ENCODE measurements at regions not wholly inside any gene's neighbourhood (a gene's known extent, or its start where the extent isn't known, plus 50 kb on each side); places are given as distances from the start of the nearest gene placed in this dataset.

GRCh38 chr18:72637721-72638120 lies 93.6 kb upstream of the CBLN2 start:
- no TSS peak for BruUV-seq (replicated peaks)
- H2AFZ ChIP-seq (ENCODE audit: control insufficient read depth, low read depth, low read length), result no peak overlapping the region
- DNase-seq (ENCODE audit: low read depth, low spot score) (no peak), ATAC-seq (no peak), FAIRE-seq (no peak)
- in situ Hi-C loops (cut with MboI) (no loop called here), intact Hi-C loops (cut with micrococcal nuclease; ENCODE audit: unreplicated experiment) (no loop called here)
- H3K79me2 ChIP-seq (ENCODE audit: control insufficient read depth, insufficient read depth, low read length), result no peaks in the 10 kb centered on the region
- no peaks in the 10 kb centered on the region for H3K9me3 ChIP-seq (replicated peaks; ENCODE audit: control insufficient read depth, insufficient read depth, low read length)
- no peak overlapping the region for H3K4me2 ChIP-seq (ENCODE audit: control insufficient read depth, insufficient read depth)
- no peak overlapping the region for H3K4me3 ChIP-seq
- ChIA-PET RAD21 (ENCODE audit: unreplicated experiment) (interaction anchor here (1.4 kb wide), 1 partner anchor 36 kb away, joined by 6 read pairs; no protein-coding TSS in a partner anchor), CTCF (interaction anchor here (1.4 to 2.7 kb wide), 2 partner anchors 35 to 43 kb away, joined by 3 to 15 read pairs; no protein-coding TSS in a partner anchor), POLR2A (interaction anchor here (0.6 kb wide), 1 partner anchor 17 kb away, joined by 3 read pairs; no protein-coding TSS in a partner anchor), SMC1A (ENCODE audit: uncharacterized antibody, unreplicated experiment) (interaction anchor here (1.0 kb wide), 1 partner anchor 14 kb away, joined by 4 read pairs; no protein-coding TSS in a partner anchor)
- H3K4me1 ChIP-seq (ENCODE audit: control insufficient read depth, insufficient read depth, low read length), result no peaks in the 10 kb centered on the region
- no peak overlapping the region for H3K9ac ChIP-seq (ENCODE audit: control insufficient read depth, insufficient read depth, low read length)
- no peaks in the 10 kb centered on the region for H4K20me1 ChIP-seq (ENCODE audit: control insufficient read depth, insufficient read depth)
- no peaks in the 10 kb centered on the region for H3K36me3 ChIP-seq (ENCODE audit: control insufficient read depth in 2 of 2, insufficient read depth in 2 of 2, low read length in 1 of 2)
- no peaks in the 10 kb centered on the region for H3K27me3 ChIP-seq (replicated peaks in 1 of 2; ENCODE audit: control insufficient read depth in 2 of 2, insufficient read depth in 2 of 2, low read length in 1 of 2)
- H3K27ac ChIP-seq (ENCODE audit: control insufficient read depth, insufficient read depth), result no peak overlapping the region
- WGBS (ENCODE audit: insufficient coverage, insufficient replicate concordance, low lambda C conversion rate, missing lambda C conversion rate), result 46% methylated on average over 10 of the region's 10 CpGs
- no peak for TF ChIP-seq ASH2L (IDR thresholded peaks at IDR 0.05; ENCODE audit: borderline replicate concordance, low read depth)
- no peak for TF ChIP-seq SMAD5 (IDR thresholded peaks at IDR 0.05; ENCODE audit: low read depth)
- TF ChIP-seq IRF3 (IDR thresholded peaks at IDR 0.05), result no peak
- TF ChIP-seq PAX5 (IDR thresholded peaks at IDR 0.05; ENCODE audit: borderline replicate concordance, low read depth, low read length), result no peak
- no peak for TF ChIP-seq YBX1 (IDR thresholded peaks at IDR 0.05)
- TF ChIP-seq NFIC (IDR thresholded peaks at IDR 0.05; ENCODE audit: low read depth, low read length), result no peak
- no peak for TF ChIP-seq NR2C2 (IDR thresholded peaks at IDR 0.05; ENCODE audit: borderline replicate concordance, control insufficient read depth, insufficient read length, low read depth)
- no peak for TF ChIP-seq WRNIP1 (IDR thresholded peaks at IDR 0.05; ENCODE audit: borderline replicate concordance, low read depth, low read length)
- TF ChIP-seq ELK1 (IDR thresholded peaks at IDR 0.05; ENCODE audit: low read depth, low read length), result no peak
- no peak for TF ChIP-seq RELB (IDR thresholded peaks at IDR 0.05; ENCODE audit: low read depth)
- TF ChIP-seq CEBPZ (IDR thresholded peaks at IDR 0.05; ENCODE audit: low read depth, low read length), result no peak
- no peak for TF ChIP-seq RFX5 (IDR thresholded peaks at IDR 0.05; ENCODE audit: low read depth, low read length)
- TF ChIP-seq BCL3 (IDR thresholded peaks at IDR 0.05; ENCODE audit: borderline replicate concordance, insufficient read depth, low read depth, low read length, poor library complexity, severe bottlenecking), result no peak
- TF ChIP-seq ZNF384 (IDR thresholded peaks at IDR 0.05; ENCODE audit: borderline replicate concordance, low read depth, low read length), result no peak
- TF ChIP-seq SPI1 (IDR thresholded peaks at IDR 0.05; ENCODE audit: borderline replicate concordance, insufficient read depth, low read depth, low read length), result no peak
- no peak for TF ChIP-seq SIX5 (IDR thresholded peaks at IDR 0.05; ENCODE audit: low read depth, low read length, severe bottlenecking)
